Calu3 (cell line): ENCODE measurements at regions not wholly inside any gene's neighbourhood (a gene's known extent, or its start where the extent isn't known, plus 50 kb on each side); places are given as distances from the start of the nearest gene placed in this dataset.
"Not testable (repeated sequence)": the region's sequence is repeated elsewhere in the genome, so short reads cannot be mapped to it uniquely, and the experiment has no call there.

Source experiments
- BruUV-seq: library from RNA; stranded (reverse); fragments of 400-500 nt; replicated peaks from 2 replicates; lab custom pipeline; 2021; lab: Mats Ljungman, UMichigan
- CTCF ChIA-PET: fragments of 300-600 bp; sonication (Branson Sonifier 250); formaldehyde crosslinking; loops from one replicate; lab custom pipeline; 2022; ENCODE audit warnings: antibody characterized with exemption; lab: Charles Lee
- DNase-seq: peaks from one replicate; pipeline ENCODE4 v3.0.0; 2022
- H3K27ac Mint-ChIP-seq: one replicate; pipeline ENCODE4 v1.8.0; 2022; ENCODE audit warnings: mixed read lengths; ENCODE audit not compliant: unreplicated experiment
- H3K27me3 Mint-ChIP-seq: one replicate; pipeline ENCODE4 v1.8.0; 2022; ENCODE audit warnings: mixed read lengths; ENCODE audit not compliant: unreplicated experiment
- H3K36me3 Mint-ChIP-seq: one replicate; pipeline ENCODE4 v1.8.0; 2022; ENCODE audit warnings: mild to moderate bottlenecking, moderate library complexity, mixed read lengths; ENCODE audit not compliant: insufficient read depth, unreplicated experiment
- H3K4me1 Mint-ChIP-seq: one replicate; pipeline ENCODE4 v1.8.0; 2022; ENCODE audit warnings: mild to moderate bottlenecking, low read depth, mixed read lengths; ENCODE audit not compliant: unreplicated experiment
- H3K4me3 Mint-ChIP-seq: one replicate; pipeline ENCODE4 v1.8.0; 2022; ENCODE audit warnings: mild to moderate bottlenecking, low read depth, moderate library complexity, mixed read lengths; ENCODE audit not compliant: unreplicated experiment
- H3K9me3 Mint-ChIP-seq: one replicate; pipeline ENCODE4 v1.8.0; 2022; ENCODE audit warnings: low read depth, mixed read lengths; ENCODE audit not compliant: unreplicated experiment
- intact Hi-C: fragments of 100-400 bp; cut with micrococcal nuclease; formaldehyde crosslinking; loops from one replicate; pipeline ENCODE4 v1.10.0; 2022; ENCODE audit not compliant: unreplicated experiment
- TF ChIP-seq, protein P1 (sequence below): fragments of 200-600 bp; IDR thresholded peaks from one replicate; pipeline ENCODE4 v1.8.0; 2022; ENCODE audit warnings: antibody characterized with exemption; ENCODE audit not compliant: unreplicated experiment

DNA sequence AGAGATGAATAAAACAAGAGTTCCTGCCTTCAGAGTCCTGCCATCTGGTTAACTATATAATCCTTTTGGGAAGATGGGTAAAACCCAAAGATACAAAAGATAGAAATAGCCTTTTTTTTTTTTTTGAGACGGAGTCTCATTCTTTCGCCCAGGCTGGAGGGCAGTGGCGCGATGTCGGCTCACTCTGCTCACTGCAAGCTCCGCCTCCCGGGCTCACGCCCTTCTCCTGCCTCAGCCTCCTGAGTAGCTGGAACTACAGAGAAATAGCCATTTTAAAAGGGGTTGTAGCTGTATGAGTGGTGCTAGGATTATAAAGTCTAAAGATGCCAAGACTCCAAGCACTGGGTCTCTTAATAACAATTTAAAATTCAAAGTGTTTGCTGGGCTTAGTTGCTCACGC is 97.2 kb downstream of the KDR start:
- BruUV-seq: no TSS peak
- Mint-ChIP-seq H3K27me3 (no peaks in the 10 kb centered on the region), H3K9me3 (no peaks in the 10 kb centered on the region), H3K36me3 (no peaks in the 10 kb centered on the region), H3K4me3 (no peak overlapping the region), H3K27ac (no peak overlapping the region), H3K4me1 (no peaks in the 10 kb centered on the region)
- TF ChIP-seq, protein P1, sequence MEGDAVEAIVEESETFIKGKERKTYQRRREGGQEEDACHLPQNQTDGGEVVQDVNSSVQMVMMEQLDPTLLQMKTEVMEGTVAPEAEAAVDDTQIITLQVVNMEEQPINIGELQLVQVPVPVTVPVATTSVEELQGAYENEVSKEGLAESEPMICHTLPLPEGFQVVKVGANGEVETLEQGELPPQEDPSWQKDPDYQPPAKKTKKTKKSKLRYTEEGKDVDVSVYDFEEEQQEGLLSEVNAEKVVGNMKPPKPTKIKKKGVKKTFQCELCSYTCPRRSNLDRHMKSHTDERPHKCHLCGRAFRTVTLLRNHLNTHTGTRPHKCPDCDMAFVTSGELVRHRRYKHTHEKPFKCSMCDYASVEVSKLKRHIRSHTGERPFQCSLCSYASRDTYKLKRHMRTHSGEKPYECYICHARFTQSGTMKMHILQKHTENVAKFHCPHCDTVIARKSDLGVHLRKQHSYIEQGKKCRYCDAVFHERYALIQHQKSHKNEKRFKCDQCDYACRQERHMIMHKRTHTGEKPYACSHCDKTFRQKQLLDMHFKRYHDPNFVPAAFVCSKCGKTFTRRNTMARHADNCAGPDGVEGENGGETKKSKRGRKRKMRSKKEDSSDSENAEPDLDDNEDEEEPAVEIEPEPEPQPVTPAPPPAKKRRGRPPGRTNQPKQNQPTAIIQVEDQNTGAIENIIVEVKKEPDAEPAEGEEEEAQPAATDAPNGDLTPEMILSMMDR: no peak
- intact Hi-C loops: no loop called here
- DNase-seq: no peak
- CTCF ChIA-PET: interaction anchor here (0.7 kb wide), 1 partner anchor 441 kb away, joined by 3 read pairs; no protein-coding TSS in a partner anchor

DNA sequence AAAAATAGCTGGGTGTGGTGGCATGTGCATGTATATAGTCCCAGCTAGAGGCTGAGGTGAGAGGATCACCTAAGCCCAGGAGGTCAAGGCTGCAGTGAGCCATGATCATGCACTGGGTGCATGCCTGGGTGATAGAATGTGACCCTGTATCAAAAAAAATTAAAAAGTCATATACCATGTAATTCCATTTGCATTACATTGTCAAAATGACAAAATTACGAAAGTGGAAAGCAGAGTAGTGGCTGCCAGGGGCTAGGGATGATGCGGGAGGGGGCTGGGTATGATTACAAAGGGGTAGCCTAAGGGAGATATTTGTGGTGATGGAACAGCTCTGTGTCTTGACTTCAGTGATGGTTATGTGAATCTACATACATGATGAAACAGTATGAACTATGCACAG is 97.8 kb downstream of the KDR start:
- BruUV-seq: no TSS peak
- CTCF ChIA-PET: interaction anchor here (0.7 kb wide), 1 partner anchor 442 kb away, joined by 3 read pairs; no protein-coding TSS in a partner anchor
- no peaks in the 10 kb centered on the region for H3K9me3 Mint-ChIP-seq

DNA sequence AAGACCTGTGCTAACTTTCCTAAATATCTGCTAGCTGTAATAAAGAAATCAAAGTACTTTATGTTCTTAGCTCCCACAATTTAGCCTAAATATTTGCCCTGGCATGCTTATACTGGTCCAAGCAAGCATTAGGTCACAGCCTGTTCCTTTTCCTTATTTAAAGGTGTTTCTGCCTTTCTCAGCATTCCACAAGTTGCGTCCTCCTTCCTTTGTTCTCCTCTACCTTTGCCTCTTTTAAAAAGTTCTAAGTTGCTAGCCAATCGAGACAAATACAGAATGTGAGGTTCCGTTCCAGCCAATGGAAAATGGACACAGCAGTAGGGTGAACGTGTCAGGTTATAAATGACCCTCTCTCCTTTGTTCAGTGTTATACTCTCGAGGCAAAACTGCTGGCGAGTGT is 99.9 kb downstream of the KDR start:
- H3K4me1 Mint-ChIP-seq, H3K36me3 Mint-ChIP-seq, DNase-seq, H3K27me3 Mint-ChIP-seq, H3K27ac Mint-ChIP-seq, H3K4me3 Mint-ChIP-seq, BruUV-seq, H3K9me3 Mint-ChIP-seq, CTCF ChIA-PET, intact Hi-C loops: not testable (repeated sequence)

More for the DNA sequence above, 97.8 kb downstream of the KDR start:
- intact Hi-C loops: no loop called here
- DNase-seq: no peak
- Mint-ChIP-seq H3K4me3 (no peak overlapping the region), H3K4me1 (no peaks in the 10 kb centered on the region), H3K36me3 (no peaks in the 10 kb centered on the region), H3K27me3 (no peaks in the 10 kb centered on the region), H3K27ac (no peak overlapping the region)
- TF ChIP-seq, protein P1: no peak

DNA sequence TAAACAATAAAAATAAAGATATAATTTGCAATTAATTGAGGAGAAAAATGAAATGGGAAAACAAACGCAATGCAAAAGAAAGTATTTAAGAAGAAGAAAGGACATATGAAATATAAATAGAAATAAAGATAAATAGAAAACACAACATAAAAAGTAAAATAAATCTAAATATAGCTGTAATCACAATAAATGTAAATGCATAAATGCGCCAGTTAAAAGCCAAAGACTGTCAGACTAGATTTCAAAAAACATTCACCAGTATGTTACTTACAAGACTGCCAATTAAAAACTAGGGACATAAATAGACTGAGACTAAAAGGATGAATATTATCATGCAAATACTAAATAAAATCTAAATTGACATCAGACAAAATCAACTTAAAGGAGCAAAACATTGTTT is 102.4 kb downstream of the KDR start:
- TF ChIP-seq, protein P1: no peak
- Mint-ChIP-seq H3K9me3 (no peaks in the 10 kb centered on the region), H3K27ac (no peak overlapping the region), H3K36me3 (no peaks in the 10 kb centered on the region), H3K4me1 (no peaks in the 10 kb centered on the region), H3K27me3 (no peaks in the 10 kb centered on the region), H3K4me3 (no peak overlapping the region)
- intact Hi-C loops: no loop called here
- CTCF ChIA-PET: no interaction called here
- BruUV-seq: no TSS peak
- DNase-seq: no peak

DNA sequence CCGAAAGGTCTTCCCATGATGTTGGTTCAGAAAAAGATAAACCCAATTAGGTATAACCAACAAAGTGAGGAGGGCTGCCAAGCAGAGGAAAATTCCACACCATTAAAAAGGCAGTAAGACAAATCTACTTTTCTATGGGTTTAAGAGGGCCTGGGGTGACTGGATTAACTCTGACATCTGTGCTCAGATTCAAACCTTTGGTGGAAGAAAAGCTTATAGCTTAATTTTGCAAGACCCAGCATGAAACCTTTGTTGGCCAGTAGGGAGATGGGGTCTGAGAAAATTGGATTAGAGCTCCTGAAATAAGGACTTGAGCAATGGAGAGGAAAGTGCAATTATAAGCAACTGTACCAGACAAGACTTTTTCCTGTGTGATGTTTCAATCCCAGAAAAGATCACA is 104.2 kb downstream of the KDR start:
- Mint-ChIP-seq H3K4me1 (no peaks in the 10 kb centered on the region), H3K4me3 (no peak overlapping the region), H3K27ac (no peak overlapping the region), H3K36me3 (no peaks in the 10 kb centered on the region), H3K9me3 (no peaks in the 10 kb centered on the region), H3K27me3 (no peaks in the 10 kb centered on the region)
- TF ChIP-seq, protein P1: no peak
- DNase-seq: no peak
- BruUV-seq: no TSS peak
- CTCF ChIA-PET: no interaction called here
- intact Hi-C loops: no loop called here
